ENCODE measurements at regions not wholly inside any gene's neighbourhood (a gene's known extent, or its start where the extent isn't known, plus 50 kb on each side); places are given as distances from the start of the nearest gene placed in this dataset.
"Not testable (repeated sequence)": the region's sequence is repeated elsewhere in the genome, so short reads cannot be mapped to it uniquely, and the experiment has no call there.

DNA sequence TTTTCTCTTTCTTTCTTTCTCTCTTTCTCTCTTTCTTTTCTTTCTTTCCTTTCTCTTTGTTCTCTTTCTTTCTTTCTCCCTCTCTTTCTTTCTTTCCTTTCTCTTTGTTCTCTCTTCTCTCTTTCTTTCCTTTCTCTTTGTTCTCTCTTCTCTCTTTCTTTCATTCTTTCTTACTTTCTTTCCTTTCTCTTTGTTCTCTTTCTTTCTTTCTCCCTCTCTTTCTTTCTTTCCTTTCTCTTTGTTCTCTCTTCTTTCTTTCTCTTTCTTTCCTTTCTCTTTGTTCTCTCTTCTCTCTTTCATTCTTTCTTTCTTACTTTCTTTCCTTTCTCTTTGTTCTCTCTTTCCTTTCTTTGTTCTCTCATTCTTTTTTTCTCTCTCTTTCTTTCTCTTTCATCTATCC, 617.4 kb downstream of the CDH8 start:
- H4K20me1 ChIP-seq (ENCODE audit: insufficient read depth); H3F3A ChIP-seq (replicated peaks; ENCODE audit: insufficient read depth); H2AFZ ChIP-seq (ENCODE audit: low read depth); H3K9me3 ChIP-seq; H3K4me3 ChIP-seq (ENCODE audit: low read depth in 2 of 2, low read length in 1 of 2); H3K4me1 ChIP-seq (ENCODE audit: control insufficient read depth in 1 of 2, insufficient read depth in 2 of 2, low read depth in 1 of 2, low read length in 1 of 2); H3K9ac ChIP-seq; H3K27me3 ChIP-seq (ENCODE audit: insufficient read depth); H3K9me2 ChIP-seq; DNase-seq; H3K36me3 ChIP-seq (replicated peaks in 1 of 2; ENCODE audit: control insufficient read depth in 1 of 2, insufficient read depth in 2 of 2, low read length in 1 of 2); POLR2A ChIA-PET; CTCF ChIA-PET; H3K79me2 ChIP-seq (ENCODE audit: insufficient read depth); H3K4me2 ChIP-seq; H3K27ac ChIP-seq (ENCODE audit: low read depth in 2 of 2, low read length in 1 of 2): not testable (repeated sequence)

DNA sequence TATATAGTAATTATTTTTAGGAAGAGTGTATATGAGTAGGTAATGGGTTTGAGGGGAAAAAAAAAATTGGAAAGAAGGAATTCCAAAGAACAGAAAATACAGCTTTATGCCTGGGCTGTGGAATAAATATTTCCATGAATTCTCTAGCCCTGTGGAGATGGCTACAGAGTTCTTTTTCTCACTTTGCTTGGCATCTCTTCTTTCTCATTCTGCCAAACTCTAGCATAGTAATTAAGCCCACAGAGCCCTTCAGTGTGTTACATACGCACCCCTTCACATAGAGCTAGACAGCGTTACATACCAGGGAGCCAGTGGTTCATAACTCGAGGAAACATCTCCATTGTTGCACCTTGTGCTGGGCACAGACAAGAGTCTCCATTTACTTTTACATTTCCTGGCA, 621.1 kb downstream of the CDH8 start:
- ChIA-PET POLR2A (no interaction called here), CTCF (interaction anchor here (0.7 to 1.3 kb wide), 2 partner anchors 11 to 12 kb away, joined by 3 read pairs; no protein-coding TSS in a partner anchor)
- WGBS (ENCODE audit: low lambda C conversion rate) = 26% methylated on average over 3 of the region's 3 CpGs
- Histone ChIP-seq H3F3A (replicated peaks; ENCODE audit: insufficient read depth) (no peaks in the 10 kb centered on the region), H3K9me3 (no peaks in the 10 kb centered on the region), H3K9ac (no peak overlapping the region), H3K36me3 (replicated peaks in 1 of 2; ENCODE audit: control insufficient read depth in 1 of 2, insufficient read depth in 2 of 2, low read length in 1 of 2) (no peaks in the 10 kb centered on the region), H3K79me2 (ENCODE audit: insufficient read depth) (no peaks in the 10 kb centered on the region), H3K9me2 (no peaks in the 10 kb centered on the region; the same call in 1 of the 2 replicates), H2AFZ (ENCODE audit: low read depth) (no peak overlapping the region), H3K4me3 (ENCODE audit: low read depth in 2 of 2, low read length in 1 of 2) (no peak overlapping the region), H3K27me3 (ENCODE audit: insufficient read depth) (no peaks in the 10 kb centered on the region), H4K20me1 (ENCODE audit: insufficient read depth) (no peaks in the 10 kb centered on the region), H3K4me1 (ENCODE audit: control insufficient read depth in 1 of 2, insufficient read depth in 2 of 2, low read depth in 1 of 2, low read length in 1 of 2) (no peaks in the 10 kb centered on the region), H3K4me2 (no peak overlapping the region), H3K27ac (ENCODE audit: low read depth in 2 of 2, low read length in 1 of 2) (no peak overlapping the region)
- no peak for DNase-seq
- TF ChIP-seq RCOR1 (IDR thresholded peaks at IDR 0.05; ENCODE audit: low read length) (no peak), RFX5 (IDR thresholded peaks at IDR 0.05; ENCODE audit: low read length) (no peak), RAD21 (IDR thresholded peaks at IDR 0.05; ENCODE audit: low read length) (no peak), RXRA (IDR thresholded peaks at IDR 0.05; ENCODE audit: borderline replicate concordance, low read depth) (no peak), SMC3 (IDR thresholded peaks at IDR 0.05; ENCODE audit: low read depth, low read length) (no peak), GABPA (IDR thresholded peaks at IDR 0.05; ENCODE audit: low read depth) (no peak), ELF1 (IDR thresholded peaks at IDR 0.05) (no peak), JUND (IDR thresholded peaks at IDR 0.05) (no peak), POLR2AphosphoS5 (IDR thresholded peaks at IDR 0.05; ENCODE audit: low read depth, low read length) (no peak), SIN3A (IDR thresholded peaks at IDR 0.05; ENCODE audit: borderline replicate concordance, low read depth, low read length) (no peak), CHD2 (IDR thresholded peaks at IDR 0.05; ENCODE audit: low read length, partially characterized antibody) (no peak), FOXM1 (IDR thresholded peaks at IDR 0.05; ENCODE audit: low read depth) (no peak)
- TF ChIP-seq, protein P1, sequence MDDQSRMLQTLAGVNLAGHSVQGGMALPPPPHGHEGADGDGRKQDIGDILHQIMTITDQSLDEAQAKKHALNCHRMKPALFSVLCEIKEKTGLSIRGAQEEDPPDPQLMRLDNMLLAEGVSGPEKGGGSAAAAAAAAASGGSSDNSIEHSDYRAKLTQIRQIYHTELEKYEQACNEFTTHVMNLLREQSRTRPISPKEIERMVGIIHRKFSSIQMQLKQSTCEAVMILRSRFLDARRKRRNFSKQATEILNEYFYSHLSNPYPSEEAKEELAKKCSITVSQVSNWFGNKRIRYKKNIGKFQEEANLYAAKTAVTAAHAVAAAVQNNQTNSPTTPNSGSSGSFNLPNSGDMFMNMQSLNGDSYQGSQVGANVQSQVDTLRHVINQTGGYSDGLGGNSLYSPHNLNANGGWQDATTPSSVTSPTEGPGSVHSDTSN (IDR thresholded peaks at IDR 0.05) = no peak

DNA sequence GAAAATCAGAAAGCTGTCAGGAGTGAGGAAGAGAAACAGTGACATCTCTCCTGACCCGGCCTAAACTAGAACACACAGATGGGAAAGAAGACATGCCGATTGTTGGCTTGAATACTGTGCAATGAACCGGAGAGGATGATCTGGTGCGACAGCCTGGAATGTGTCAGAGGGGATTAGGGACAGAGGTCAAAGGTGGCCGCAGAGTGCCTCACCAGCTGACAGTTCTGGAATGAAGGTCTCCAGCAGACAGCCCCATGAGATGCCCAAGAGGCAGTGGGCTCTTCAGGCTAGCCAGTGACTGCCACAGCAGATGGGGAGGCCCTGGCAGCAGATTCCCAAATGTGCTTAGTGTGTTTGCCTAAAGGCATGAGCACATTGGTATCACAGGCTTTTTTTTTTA, 623.2 kb downstream of the CDH8 start:
- 44% methylated on average over 5 of the region's 5 CpGs for WGBS (ENCODE audit: low lambda C conversion rate)
- CTCF ChIA-PET = no interaction called here
- TF ChIP-seq EP300 (IDR thresholded peaks at IDR 0.05; ENCODE audit: borderline replicate concordance in 1 of 2, low read depth in 1 of 2, low read length in 1 of 2) = no peak
- TF ChIP-seq, protein P2, sequence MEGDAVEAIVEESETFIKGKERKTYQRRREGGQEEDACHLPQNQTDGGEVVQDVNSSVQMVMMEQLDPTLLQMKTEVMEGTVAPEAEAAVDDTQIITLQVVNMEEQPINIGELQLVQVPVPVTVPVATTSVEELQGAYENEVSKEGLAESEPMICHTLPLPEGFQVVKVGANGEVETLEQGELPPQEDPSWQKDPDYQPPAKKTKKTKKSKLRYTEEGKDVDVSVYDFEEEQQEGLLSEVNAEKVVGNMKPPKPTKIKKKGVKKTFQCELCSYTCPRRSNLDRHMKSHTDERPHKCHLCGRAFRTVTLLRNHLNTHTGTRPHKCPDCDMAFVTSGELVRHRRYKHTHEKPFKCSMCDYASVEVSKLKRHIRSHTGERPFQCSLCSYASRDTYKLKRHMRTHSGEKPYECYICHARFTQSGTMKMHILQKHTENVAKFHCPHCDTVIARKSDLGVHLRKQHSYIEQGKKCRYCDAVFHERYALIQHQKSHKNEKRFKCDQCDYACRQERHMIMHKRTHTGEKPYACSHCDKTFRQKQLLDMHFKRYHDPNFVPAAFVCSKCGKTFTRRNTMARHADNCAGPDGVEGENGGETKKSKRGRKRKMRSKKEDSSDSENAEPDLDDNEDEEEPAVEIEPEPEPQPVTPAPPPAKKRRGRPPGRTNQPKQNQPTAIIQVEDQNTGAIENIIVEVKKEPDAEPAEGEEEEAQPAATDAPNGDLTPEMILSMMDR (IDR thresholded peaks at IDR 0.05) = no peak
- TF ChIP-seq, protein P3, sequence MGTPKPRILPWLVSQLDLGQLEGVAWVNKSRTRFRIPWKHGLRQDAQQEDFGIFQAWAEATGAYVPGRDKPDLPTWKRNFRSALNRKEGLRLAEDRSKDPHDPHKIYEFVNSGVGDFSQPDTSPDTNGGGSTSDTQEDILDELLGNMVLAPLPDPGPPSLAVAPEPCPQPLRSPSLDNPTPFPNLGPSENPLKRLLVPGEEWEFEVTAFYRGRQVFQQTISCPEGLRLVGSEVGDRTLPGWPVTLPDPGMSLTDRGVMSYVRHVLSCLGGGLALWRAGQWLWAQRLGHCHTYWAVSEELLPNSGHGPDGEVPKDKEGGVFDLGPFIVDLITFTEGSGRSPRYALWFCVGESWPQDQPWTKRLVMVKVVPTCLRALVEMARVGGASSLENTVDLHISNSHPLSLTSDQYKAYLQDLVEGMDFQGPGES (IDR thresholded peaks at IDR 0.05; ENCODE audit: low read depth, low read length) = no peak
- TF ChIP-seq RXRA (IDR thresholded peaks at IDR 0.05; ENCODE audit: borderline replicate concordance, low read depth) = no peak
- TF ChIP-seq, protein P4, sequence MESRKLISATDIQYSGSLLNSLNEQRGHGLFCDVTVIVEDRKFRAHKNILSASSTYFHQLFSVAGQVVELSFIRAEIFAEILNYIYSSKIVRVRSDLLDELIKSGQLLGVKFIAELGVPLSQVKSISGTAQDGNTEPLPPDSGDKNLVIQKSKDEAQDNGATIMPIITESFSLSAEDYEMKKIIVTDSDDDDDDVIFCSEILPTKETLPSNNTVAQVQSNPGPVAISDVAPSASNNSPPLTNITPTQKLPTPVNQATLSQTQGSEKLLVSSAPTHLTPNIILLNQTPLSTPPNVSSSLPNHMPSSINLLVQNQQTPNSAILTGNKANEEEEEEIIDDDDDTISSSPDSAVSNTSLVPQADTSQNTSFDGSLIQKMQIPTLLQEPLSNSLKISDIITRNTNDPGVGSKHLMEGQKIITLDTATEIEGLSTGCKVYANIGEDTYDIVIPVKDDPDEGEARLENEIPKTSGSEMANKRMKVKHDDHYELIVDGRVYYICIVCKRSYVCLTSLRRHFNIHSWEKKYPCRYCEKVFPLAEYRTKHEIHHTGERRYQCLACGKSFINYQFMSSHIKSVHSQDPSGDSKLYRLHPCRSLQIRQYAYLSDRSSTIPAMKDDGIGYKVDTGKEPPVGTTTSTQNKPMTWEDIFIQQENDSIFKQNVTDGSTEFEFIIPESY (IDR thresholded peaks at IDR 0.05; ENCODE audit: borderline replicate concordance, low read depth) = no peak
- no peak for TF ChIP-seq TEAD4 (IDR thresholded peaks at IDR 0.05; ENCODE audit: borderline replicate concordance, insufficient read depth)
- no peak for TF ChIP-seq NRF1 (IDR thresholded peaks at IDR 0.05; ENCODE audit: low read depth, low read length)

More for the DNA sequence above, 623.2 kb downstream of the CDH8 start:
- Histone ChIP-seq H3K9me3 (no peaks in the 10 kb centered on the region), H4K20me1 (ENCODE audit: insufficient read depth) (no peaks in the 10 kb centered on the region), H3K9ac (no peak overlapping the region), H3K27me3 (ENCODE audit: insufficient read depth) (no peaks in the 10 kb centered on the region), H3K9me2 (no peaks in the 10 kb centered on the region; the same call in 1 of the 2 replicates), H3K4me3 (ENCODE audit: low read depth in 2 of 2, low read length in 1 of 2) (no peak overlapping the region), H2AFZ (ENCODE audit: low read depth) (no peak overlapping the region), H3K36me3 (replicated peaks in 1 of 2; ENCODE audit: control insufficient read depth in 1 of 2, insufficient read depth in 2 of 2, low read length in 1 of 2) (no peaks in the 10 kb centered on the region), H3K4me2 (no peak overlapping the region), H3F3A (replicated peaks; ENCODE audit: insufficient read depth) (no peaks in the 10 kb centered on the region), H3K4me1 (ENCODE audit: control insufficient read depth in 1 of 2, insufficient read depth in 2 of 2, low read depth in 1 of 2, low read length in 1 of 2) (no peaks in the 10 kb centered on the region), H3K27ac (ENCODE audit: low read depth in 2 of 2, low read length in 1 of 2) (no peak overlapping the region), H3K79me2 (ENCODE audit: insufficient read depth) (no peaks in the 10 kb centered on the region)
- no peak for DNase-seq
- POLR2A ChIA-PET = no interaction called here

All from SK-N-SH (cell line).